Gastroesophageal sphincter (tissue), 3 donors: ENCODE measurements at regions not wholly inside any gene's neighbourhood (a gene's known extent, or its start where the extent isn't known, plus 50 kb on each side); places are given as distances from the start of the nearest gene placed in this dataset.

ENCODE experiments used
- EP300 ChIP-seq: sonication (generic); formaldehyde crosslinking; IDR thresholded peaks from one replicate; pipeline ENCODE4 v1.6.1; 2017; ENCODE audit warnings: antibody characterized with exemption, mild to moderate bottlenecking
- POLR2A ChIP-seq, 2 donors: fragments of 450-650 bp; IDR thresholded peaks; one replicate each; pipeline ENCODE4 v1.6.1; 2017; ENCODE audit warnings: antibody characterized with exemption in 2 of 2, mild to moderate bottlenecking in 2 of 2, moderate library complexity in 1 of 2
- POLR2AphosphoS5 ChIP-seq: sonication (generic); formaldehyde crosslinking; IDR thresholded peaks from one replicate; pipeline ENCODE4 v1.6.1; 2017; ENCODE audit warnings: antibody characterized with exemption
- TF ChIP-seq, protein P1 (sequence below), 4 experiments: fragments of 200-600 bp in 2 of 4; fragments of 450-650 bp in 2 of 4; sonication (generic) in 1 of 4; IDR thresholded peaks; one replicate each; pipeline ENCODE4 v1.5.1; 2017 to 2019; ENCODE audit warnings: antibody characterized with exemption in 4 of 4, mild to moderate bottlenecking in 2 of 4, moderate library complexity in 2 of 4

DNA sequence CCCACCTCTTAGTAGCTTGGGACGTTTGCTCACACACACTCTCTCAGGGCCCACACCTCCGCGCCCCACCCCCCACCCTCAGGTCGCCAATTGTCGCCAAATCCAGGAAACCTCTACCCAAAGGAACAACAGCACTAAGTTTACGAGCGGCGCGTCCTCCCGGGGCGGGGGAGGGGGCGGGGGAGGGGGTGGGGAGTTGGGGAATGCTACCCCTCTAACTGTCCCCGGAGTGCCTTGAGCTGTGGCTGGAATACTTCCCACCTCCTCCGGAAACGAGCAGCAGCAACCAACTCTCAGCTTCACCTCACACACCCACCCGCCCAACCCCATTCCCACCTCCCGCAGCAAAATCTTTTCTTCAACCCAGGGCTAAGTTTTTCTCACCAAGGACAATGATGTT is 135.6 kb upstream of the ZIC3 start:
- TF ChIP-seq, protein P1, sequence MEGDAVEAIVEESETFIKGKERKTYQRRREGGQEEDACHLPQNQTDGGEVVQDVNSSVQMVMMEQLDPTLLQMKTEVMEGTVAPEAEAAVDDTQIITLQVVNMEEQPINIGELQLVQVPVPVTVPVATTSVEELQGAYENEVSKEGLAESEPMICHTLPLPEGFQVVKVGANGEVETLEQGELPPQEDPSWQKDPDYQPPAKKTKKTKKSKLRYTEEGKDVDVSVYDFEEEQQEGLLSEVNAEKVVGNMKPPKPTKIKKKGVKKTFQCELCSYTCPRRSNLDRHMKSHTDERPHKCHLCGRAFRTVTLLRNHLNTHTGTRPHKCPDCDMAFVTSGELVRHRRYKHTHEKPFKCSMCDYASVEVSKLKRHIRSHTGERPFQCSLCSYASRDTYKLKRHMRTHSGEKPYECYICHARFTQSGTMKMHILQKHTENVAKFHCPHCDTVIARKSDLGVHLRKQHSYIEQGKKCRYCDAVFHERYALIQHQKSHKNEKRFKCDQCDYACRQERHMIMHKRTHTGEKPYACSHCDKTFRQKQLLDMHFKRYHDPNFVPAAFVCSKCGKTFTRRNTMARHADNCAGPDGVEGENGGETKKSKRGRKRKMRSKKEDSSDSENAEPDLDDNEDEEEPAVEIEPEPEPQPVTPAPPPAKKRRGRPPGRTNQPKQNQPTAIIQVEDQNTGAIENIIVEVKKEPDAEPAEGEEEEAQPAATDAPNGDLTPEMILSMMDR (IDR thresholded peaks at IDR 0.05) = no peak
- TF ChIP-seq POLR2AphosphoS5 (no peak), POLR2A (IDR thresholded peaks at IDR 0.05) (no peak), EP300 (no peak)
